Gastrocnemius medialis (tissue), 4 donors: ENCODE measurements at regions not wholly inside any gene's neighbourhood (a gene's known extent, or its start where the extent isn't known, plus 50 kb on each side); places are given as distances from the start of the nearest gene placed in this dataset.

Experiments used
- POLR2A ChIP-seq, 2 donors: fragments of 450-650 bp; IDR thresholded peaks; one replicate each; pipeline ENCODE4 v1.6.1; 2017; ENCODE audit warnings: antibody characterized with exemption in 2 of 2, mild to moderate bottlenecking in 2 of 2, moderate library complexity in 2 of 2
- TF ChIP-seq, protein P1 (sequence below), 5 experiments: fragments of 450-650 bp in 3 of 5; fragments of 200-600 bp in 2 of 5; sonication (generic) in 2 of 5; IDR thresholded peaks in 4 of 5; conservative IDR thresholded peaks in 1 of 5; 1 replicate in 4 of 5; 2 replicates in 1 of 5; pipeline ENCODE4 v1.5.1; 2016 to 2019; ENCODE audit warnings: antibody characterized with exemption in 5 of 5, mild to moderate bottlenecking in 3 of 5, moderate library complexity in 3 of 5

DNA sequence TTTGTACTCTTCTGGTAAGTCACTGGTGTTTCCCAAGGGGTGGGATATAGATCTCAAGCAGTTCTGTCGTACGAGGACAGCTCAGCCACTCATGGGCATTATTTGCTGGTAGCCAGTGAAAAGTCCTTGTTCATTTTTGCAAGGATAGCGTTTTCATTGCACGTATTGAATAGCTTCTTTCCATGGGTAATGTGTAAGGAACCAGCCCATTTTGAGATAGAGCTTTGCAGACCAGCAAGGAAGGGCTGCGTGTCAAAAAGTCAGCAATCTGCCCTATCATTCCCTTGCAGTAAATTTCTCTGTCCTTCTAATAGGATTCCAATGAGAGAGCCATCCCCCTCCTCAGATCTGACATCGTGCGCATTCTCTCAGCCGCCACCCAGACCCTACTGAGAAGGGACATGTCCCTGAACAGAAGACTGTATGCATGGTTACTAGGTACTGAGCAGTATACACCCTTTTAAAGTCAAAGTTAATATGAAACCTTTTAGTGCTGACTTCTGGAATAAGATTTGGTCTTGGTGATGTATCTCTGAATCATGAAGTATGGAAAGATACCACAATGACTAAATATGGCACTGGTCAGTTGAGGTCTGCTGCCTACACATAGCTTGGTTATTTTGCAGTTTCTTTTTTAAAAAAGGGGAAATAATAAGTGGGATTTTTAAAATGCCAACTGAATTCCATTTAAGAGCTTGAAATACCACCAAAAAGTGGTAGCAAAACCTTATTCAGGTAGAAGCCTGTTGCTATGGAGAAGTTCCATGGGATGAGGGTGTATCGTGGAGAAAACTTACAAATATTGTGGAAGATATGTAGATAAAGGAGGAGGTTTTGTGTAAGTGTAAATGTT lies 55.3 kb downstream of the DOP1B start:
- TF ChIP-seq, protein P1, sequence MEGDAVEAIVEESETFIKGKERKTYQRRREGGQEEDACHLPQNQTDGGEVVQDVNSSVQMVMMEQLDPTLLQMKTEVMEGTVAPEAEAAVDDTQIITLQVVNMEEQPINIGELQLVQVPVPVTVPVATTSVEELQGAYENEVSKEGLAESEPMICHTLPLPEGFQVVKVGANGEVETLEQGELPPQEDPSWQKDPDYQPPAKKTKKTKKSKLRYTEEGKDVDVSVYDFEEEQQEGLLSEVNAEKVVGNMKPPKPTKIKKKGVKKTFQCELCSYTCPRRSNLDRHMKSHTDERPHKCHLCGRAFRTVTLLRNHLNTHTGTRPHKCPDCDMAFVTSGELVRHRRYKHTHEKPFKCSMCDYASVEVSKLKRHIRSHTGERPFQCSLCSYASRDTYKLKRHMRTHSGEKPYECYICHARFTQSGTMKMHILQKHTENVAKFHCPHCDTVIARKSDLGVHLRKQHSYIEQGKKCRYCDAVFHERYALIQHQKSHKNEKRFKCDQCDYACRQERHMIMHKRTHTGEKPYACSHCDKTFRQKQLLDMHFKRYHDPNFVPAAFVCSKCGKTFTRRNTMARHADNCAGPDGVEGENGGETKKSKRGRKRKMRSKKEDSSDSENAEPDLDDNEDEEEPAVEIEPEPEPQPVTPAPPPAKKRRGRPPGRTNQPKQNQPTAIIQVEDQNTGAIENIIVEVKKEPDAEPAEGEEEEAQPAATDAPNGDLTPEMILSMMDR (IDR thresholded peaks at IDR 0.05 in 4 of 5, conservative IDR thresholded peaks at IDR 0.05 in 1 of 5): no peak
- TF ChIP-seq POLR2A (IDR thresholded peaks at IDR 0.05): no peak
